ENCODE measurements at regions not wholly inside any gene's neighbourhood (a gene's known extent, or its start where the extent isn't known, plus 50 kb on each side); places are given as distances from the start of the nearest gene placed in this dataset.

- no peaks in the 10 kb centered on the region for H3K4me1 ChIP-seq
- H3K36me3 ChIP-seq, result no peaks in the 10 kb centered on the region
- H3K4me3 ChIP-seq, result no peak overlapping the region
- TF ChIP-seq CTCF (IDR thresholded peaks at IDR 0.05), result no peak
- no peak for TF ChIP-seq POLR2AphosphoS5 (IDR thresholded peaks at IDR 0.05; ENCODE audit: insufficient read depth in 1 of 2, low read depth in 1 of 2)
- TF ChIP-seq POLR2A (IDR thresholded peaks at IDR 0.05), result no peak
- H3K27me3 ChIP-seq, result no peaks in the 10 kb centered on the region
- intact Hi-C loops (cut with DNase I), result no loop called here
- H3K9me3 ChIP-seq, result no peaks in the 10 kb centered on the region
- H3K27ac ChIP-seq, result no peak overlapping the region
- DNase-seq (ENCODE audit: extremely low spot score in 2 of 2), result no peak
These were observed 580.8 kb upstream of the ALCAM start for GRCh38 chr3:104785947-104786346.

- Histone ChIP-seq H3K27me3 (no peaks in the 10 kb centered on the region), H3K4me1 (no peaks in the 10 kb centered on the region), H3K9me3 (no peaks in the 10 kb centered on the region), H3K36me3 (no peaks in the 10 kb centered on the region), H3K27ac (no peak overlapping the region), H3K4me3 (no peak overlapping the region)
- intact Hi-C loops (cut with DNase I), result no loop called here
- no peak for DNase-seq (ENCODE audit: extremely low spot score in 2 of 2)
- TF ChIP-seq POLR2AphosphoS5 (IDR thresholded peaks at IDR 0.05; ENCODE audit: insufficient read depth in 1 of 2, low read depth in 1 of 2) (no peak), CTCF (IDR thresholded peaks at IDR 0.05) (no peak), POLR2A (IDR thresholded peaks at IDR 0.05) (no peak)
These were observed 579.4 kb upstream of the ALCAM start for GRCh38 chr3:104787306-104787705.

GRCh38 chr3:104788807-104789206 is 577.9 kb upstream of the ALCAM start:
- no peak for TF ChIP-seq POLR2AphosphoS5 (IDR thresholded peaks at IDR 0.05; ENCODE audit: insufficient read depth in 1 of 2, low read depth in 1 of 2)
- no peak for TF ChIP-seq CTCF (IDR thresholded peaks at IDR 0.05)
- TF ChIP-seq POLR2A (IDR thresholded peaks at IDR 0.05), result no peak
- intact Hi-C loops (cut with DNase I), result no loop called here
- H3K27ac ChIP-seq, result no peak overlapping the region
- no peaks in the 10 kb centered on the region for H3K27me3 ChIP-seq
- H3K9me3 ChIP-seq, result no peaks in the 10 kb centered on the region
- H3K36me3 ChIP-seq, result no peaks in the 10 kb centered on the region
- H3K4me3 ChIP-seq, result no peak overlapping the region
- DNase-seq (ENCODE audit: extremely low spot score in 2 of 2), result no peak
- no peaks in the 10 kb centered on the region for H3K4me1 ChIP-seq

- DNase-seq (ENCODE audit: extremely low spot score in 2 of 2), result no peak
- intact Hi-C loops (cut with DNase I), result no loop called here
- H3K4me1 ChIP-seq, result no peaks in the 10 kb centered on the region
- TF ChIP-seq POLR2AphosphoS5 (IDR thresholded peaks at IDR 0.05; ENCODE audit: insufficient read depth in 1 of 2, low read depth in 1 of 2) (no peak), CTCF (IDR thresholded peaks at IDR 0.05) (no peak), POLR2A (IDR thresholded peaks at IDR 0.05) (no peak)
- H3K9me3 ChIP-seq, result no peaks in the 10 kb centered on the region
- no peaks in the 10 kb centered on the region for H3K27me3 ChIP-seq
- no peak overlapping the region for H3K4me3 ChIP-seq
- H3K36me3 ChIP-seq, result no peaks in the 10 kb centered on the region
- H3K27ac ChIP-seq, result no peak overlapping the region
These were observed 575.4 kb upstream of the ALCAM start for GRCh38 chr3:104791331-104791730.

GRCh38 chr3:104796556-104796955 is 570.2 kb upstream of the ALCAM start:
- Histone ChIP-seq H3K27me3 (no peaks in the 10 kb centered on the region), H3K4me3 (no peak overlapping the region), H3K27ac (no peak overlapping the region), H3K36me3 (no peaks in the 10 kb centered on the region), H3K4me1 (no peaks in the 10 kb centered on the region), H3K9me3 (no peaks in the 10 kb centered on the region)
- no peak for DNase-seq (ENCODE audit: extremely low spot score in 2 of 2)
- TF ChIP-seq CTCF (IDR thresholded peaks at IDR 0.05) (no peak), POLR2A (IDR thresholded peaks at IDR 0.05) (no peak), POLR2AphosphoS5 (IDR thresholded peaks at IDR 0.05; ENCODE audit: insufficient read depth in 1 of 2, low read depth in 1 of 2) (no peak)
- intact Hi-C loops (cut with DNase I), result no loop called here
